NB4 (cell line): ENCODE measurements at regions not wholly inside any gene's neighbourhood (a gene's known extent, or its start where the extent isn't known, plus 50 kb on each side); places are given as distances from the start of the nearest gene placed in this dataset.
"Not testable (repeated sequence)": the region's sequence is repeated elsewhere in the genome, so short reads cannot be mapped to it uniquely, and the experiment has no call there.

Experiments
- DNase-seq: peaks from one replicate; pipeline ENCODE4 v3.0.0; 2010; ENCODE audit warnings: low read depth
- H3K4me3 ChIP-seq: one replicate; pipeline ENCODE4 v1.5.1; 2011; ENCODE audit warnings: mild to moderate bottlenecking, low read depth, low read length, moderate library complexity
- MYC ChIP-seq: IDR thresholded peaks from 2 replicates; pipeline ENCODE4 v1.6.1; 2011; ENCODE audit warnings: low read depth, low read length
- POLR2A ChIP-seq: IDR thresholded peaks from 2 replicates; pipeline ENCODE4 v1.6.1; 2011; ENCODE audit warnings: mild to moderate bottlenecking; ENCODE audit not compliant: insufficient read length; ENCODE audit errors: extremely low read depth
- TF ChIP-seq, protein P1 (sequence below): IDR thresholded peaks from one replicate; pipeline ENCODE4 v1.5.1; 2012; ENCODE audit warnings: low read depth, low read length
- TF ChIP-seq, protein P2 (sequence below): IDR thresholded peaks from 2 replicates; pipeline ENCODE4 v1.6.1; 2011; ENCODE audit warnings: low read depth, low read length

DNA sequence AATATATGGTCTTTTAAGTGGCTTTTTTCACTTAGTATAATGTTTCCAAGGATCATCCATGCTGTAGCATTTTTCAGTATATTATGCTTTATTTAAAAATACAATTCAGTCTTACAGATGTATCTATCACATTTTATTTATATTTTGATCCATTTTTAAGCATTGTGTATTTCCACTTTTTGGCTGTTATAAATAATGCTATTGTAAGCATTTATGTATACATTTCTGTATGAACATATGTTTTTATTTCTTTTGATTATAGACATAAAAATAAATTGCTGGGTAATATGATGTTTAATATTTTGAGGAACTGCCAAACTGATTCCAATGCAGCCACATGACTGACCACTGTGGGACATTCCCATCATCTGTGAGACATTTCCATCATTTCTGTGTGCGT is 1662.0 kb downstream of the REEP3 start:
- no peak overlapping the region for H3K4me3 ChIP-seq
- no peak for TF ChIP-seq POLR2A
- no peak for TF ChIP-seq MYC
- TF ChIP-seq, protein P1, sequence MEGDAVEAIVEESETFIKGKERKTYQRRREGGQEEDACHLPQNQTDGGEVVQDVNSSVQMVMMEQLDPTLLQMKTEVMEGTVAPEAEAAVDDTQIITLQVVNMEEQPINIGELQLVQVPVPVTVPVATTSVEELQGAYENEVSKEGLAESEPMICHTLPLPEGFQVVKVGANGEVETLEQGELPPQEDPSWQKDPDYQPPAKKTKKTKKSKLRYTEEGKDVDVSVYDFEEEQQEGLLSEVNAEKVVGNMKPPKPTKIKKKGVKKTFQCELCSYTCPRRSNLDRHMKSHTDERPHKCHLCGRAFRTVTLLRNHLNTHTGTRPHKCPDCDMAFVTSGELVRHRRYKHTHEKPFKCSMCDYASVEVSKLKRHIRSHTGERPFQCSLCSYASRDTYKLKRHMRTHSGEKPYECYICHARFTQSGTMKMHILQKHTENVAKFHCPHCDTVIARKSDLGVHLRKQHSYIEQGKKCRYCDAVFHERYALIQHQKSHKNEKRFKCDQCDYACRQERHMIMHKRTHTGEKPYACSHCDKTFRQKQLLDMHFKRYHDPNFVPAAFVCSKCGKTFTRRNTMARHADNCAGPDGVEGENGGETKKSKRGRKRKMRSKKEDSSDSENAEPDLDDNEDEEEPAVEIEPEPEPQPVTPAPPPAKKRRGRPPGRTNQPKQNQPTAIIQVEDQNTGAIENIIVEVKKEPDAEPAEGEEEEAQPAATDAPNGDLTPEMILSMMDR = no peak
- TF ChIP-seq, protein P2, sequence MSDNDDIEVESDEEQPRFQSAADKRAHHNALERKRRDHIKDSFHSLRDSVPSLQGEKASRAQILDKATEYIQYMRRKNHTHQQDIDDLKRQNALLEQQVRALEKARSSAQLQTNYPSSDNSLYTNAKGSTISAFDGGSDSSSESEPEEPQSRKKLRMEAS = no peak
- DNase-seq = no peak

DNA sequence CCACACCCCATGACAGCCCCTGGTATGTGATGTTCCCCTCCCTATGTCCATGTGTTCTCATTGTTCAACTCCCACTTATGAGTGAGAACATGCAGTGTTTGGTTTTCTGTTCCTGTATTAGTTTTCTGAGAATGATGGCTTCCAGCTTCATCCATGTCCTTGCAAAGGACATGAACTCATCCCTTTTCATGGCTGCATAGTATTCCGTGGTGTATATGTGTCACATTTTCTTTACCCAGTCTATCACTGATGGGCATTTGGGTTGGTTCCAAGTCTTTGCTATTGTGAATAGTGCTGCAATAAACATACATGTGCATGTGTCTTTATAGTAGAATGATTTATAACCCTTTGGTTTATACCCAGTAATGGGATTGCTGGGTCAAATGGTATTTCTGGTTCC is 1665.5 kb downstream of the REEP3 start:
- DNase-seq, H3K4me3 ChIP-seq: not testable (repeated sequence)

DNA sequence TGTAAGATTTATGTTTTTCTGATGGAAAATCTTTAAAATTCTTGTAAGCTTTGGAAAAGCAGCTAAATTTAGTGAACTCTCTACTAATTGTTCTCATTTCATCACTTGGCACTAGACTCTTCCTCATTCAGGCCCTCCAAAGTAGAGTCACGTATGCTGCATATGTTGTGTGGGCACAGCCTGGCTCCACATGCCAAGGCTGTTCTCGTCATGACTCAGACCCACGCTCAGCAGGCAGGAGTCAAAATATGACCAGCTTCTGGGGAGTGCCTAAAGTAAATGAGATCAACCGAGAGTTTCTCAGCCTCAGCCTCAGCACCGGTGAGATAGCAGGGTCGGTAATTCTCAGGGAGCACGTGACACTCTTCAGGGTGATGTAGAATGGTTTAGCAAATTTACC is 1672.9 kb downstream of the REEP3 start:
- TF ChIP-seq, protein P1 = no peak
- TF ChIP-seq POLR2A (no peak), MYC (no peak)
- TF ChIP-seq, protein P2 = no peak
- DNase-seq = no peak
- H3K4me3 ChIP-seq = no peak overlapping the region

DNA sequence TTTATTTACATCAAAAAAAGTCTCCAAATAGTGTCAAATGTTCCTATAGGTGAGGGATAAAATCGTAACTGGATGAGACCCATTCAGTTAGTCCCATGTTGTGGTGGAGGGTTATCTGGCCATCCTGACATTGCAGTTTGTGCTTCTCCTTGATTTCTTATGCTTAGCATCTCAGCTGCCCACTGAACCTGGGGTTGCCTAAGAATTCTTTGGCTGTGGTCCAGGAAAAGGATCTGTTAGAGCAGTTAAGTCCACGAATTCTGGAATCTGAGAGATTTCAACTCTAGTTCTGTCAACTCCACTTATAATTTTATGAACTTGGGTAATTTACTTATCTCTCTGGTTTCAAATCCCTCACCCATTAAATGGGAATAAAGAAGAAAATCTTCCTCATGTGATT is 1673.4 kb downstream of the REEP3 start:
- TF ChIP-seq MYC = no peak
- no peak for TF ChIP-seq POLR2A
- TF ChIP-seq, protein P1 = no peak
- TF ChIP-seq, protein P2 = no peak
- no peak for DNase-seq
- H3K4me3 ChIP-seq = no peak overlapping the region

DNA sequence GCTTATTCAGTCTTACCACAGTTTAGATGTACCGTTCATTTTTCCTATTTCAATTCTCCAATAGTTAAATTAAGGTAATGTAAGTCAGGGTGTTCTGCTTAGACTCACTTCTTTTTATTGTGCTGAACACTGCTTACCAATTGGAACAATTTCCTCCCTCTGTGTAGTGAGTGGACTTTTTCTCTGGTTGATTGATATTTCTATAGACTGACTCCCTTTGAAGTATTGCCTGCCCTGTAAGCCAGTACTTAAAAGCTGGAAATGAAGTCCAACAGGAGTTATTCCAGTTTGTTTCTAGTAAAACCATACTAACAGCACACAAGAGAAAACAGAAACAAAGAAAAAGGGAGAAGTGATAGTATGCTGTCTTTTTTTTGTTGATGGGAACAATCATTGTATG is 1674.9 kb downstream of the REEP3 start:
- TF ChIP-seq MYC = no peak
- TF ChIP-seq POLR2A = no peak
- TF ChIP-seq, protein P2 = no peak
- TF ChIP-seq, protein P1 = no peak
- no peak overlapping the region for H3K4me3 ChIP-seq
- no peak for DNase-seq

DNA sequence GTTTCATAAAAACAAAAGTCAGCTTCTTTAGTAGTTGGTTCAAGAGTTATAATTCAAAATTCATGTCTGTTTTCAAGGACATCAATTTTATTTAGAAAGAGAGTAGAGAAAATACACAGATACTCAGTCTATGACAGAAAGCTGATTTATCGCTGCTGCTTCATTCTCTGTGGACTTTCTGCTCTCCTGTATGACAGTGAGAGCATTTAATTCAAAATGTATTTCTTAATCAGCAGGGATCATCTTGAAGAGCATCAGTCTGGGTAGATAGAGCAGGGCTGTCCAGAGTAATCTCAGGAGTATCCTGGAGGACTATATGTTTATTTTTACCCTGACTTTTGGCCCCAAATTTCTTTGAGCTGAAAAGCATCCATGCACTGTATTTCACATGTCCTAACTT is 1676.7 kb downstream of the REEP3 start:
- H3K4me3 ChIP-seq = no peak overlapping the region
- TF ChIP-seq, protein P2 = no peak
- TF ChIP-seq POLR2A = no peak
- TF ChIP-seq MYC = no peak
- TF ChIP-seq, protein P1 = no peak
- no peak for DNase-seq
